ENCODE measurements at regions not wholly inside any gene's neighbourhood (a gene's known extent, or its start where the extent isn't known, plus 50 kb on each side); places are given as distances from the start of the nearest gene placed in this dataset.

- TF ChIP-seq CTCF (IDR thresholded peaks at IDR 0.05; ENCODE audit: low read length) (no peak), EZH2phosphoT487 (IDR thresholded peaks at IDR 0.05; ENCODE audit: low read length) (no peak), EZH2 (optimal IDR thresholded peaks at IDR 0.05; ENCODE audit: low read depth, low read length) (no peak)
Observed at GRCh38 chr22:47442821-47443220, 680.4 kb downstream of the TBC1D22A start.

Measured in MM.1S (cell line).